22Rv1 (cell line): ENCODE measurements at regions not wholly inside any gene's neighbourhood (a gene's known extent, or its start where the extent isn't known, plus 50 kb on each side); places are given as distances from the start of the nearest gene placed in this dataset.

ENCODE experiments used
- CTCF ChIP-seq: fragments of 450-650 bp; IDR thresholded peaks from 2 replicates; pipeline ENCODE4 v1.5.1; 2017; ENCODE audit warnings: mild to moderate bottlenecking
- ZFX ChIP-seq: fragments of 450-650 bp; IDR thresholded peaks from 2 replicates; pipeline ENCODE4 v1.6.1; 2017; ENCODE audit warnings: antibody characterized with exemption, borderline replicate concordance

GRCh38 chrX:69215161-69215875 lies 50.1 kb upstream of the PJA1 start:
- TF ChIP-seq CTCF (no peak), ZFX (no peak)
